ENCODE measurements at regions not wholly inside any gene's neighbourhood (a gene's known extent, or its start where the extent isn't known, plus 50 kb on each side); places are given as distances from the start of the nearest gene placed in this dataset.

- POLR2A ChIA-PET: no interaction called here
- no peak overlapping the region for H2AFZ ChIP-seq (ENCODE audit: low read depth, low read length)
- in situ Hi-C loops (cut with MboI) (no loop called here), intact Hi-C loops (cut with micrococcal nuclease) (no loop called here)
- no peak overlapping the region for H3K4me3 ChIP-seq
- peaks cover 3% of the 10 kb centered on the region; the same call in 1 of the 2 replicates for H4K20me1 ChIP-seq (replicated peaks; ENCODE audit: control insufficient read depth, insufficient read depth, low read length)
- H3K9me3 ChIP-seq (replicated peaks; ENCODE audit: control insufficient read depth, insufficient read depth, low read depth, low read length): no peaks in the 10 kb centered on the region
- H3K4me1 ChIP-seq (replicated peaks in 1 of 2; ENCODE audit: control insufficient read depth in 2 of 2, insufficient read depth in 2 of 2, low read length in 2 of 2): peaks cover 0 to 3% of the 10 kb centered on the region in 2 experiments; a peak in 1 of 5 replicates
- CTCF ChIA-PET (ENCODE audit: low intra/inter-chr PET ratio): no interaction called here
- ATAC-seq (no peak), DNase-seq (ENCODE audit: extremely low read depth in 1 of 4, low spot score in 3 of 4) (no peak), FAIRE-seq (no peak)
- peaks cover 32 to 68% of the 10 kb centered on the region in 2 experiments for H3K27me3 ChIP-seq (ENCODE audit: control insufficient read depth in 2 of 2, insufficient read depth in 2 of 2, low read length in 2 of 2)
- TF ChIP-seq MYNN (IDR thresholded peaks at IDR 0.05): no peak
- no peak for TF ChIP-seq MYNN (CRISPR knock-in tag; IDR thresholded peaks at IDR 0.05)
- no peak for TF ChIP-seq GATAD2A (IDR thresholded peaks at IDR 0.05)
- TF ChIP-seq NR1H2 (CRISPR knock-in tag; IDR thresholded peaks at IDR 0.05): no peak
- TF ChIP-seq ATF4 (CRISPR knock-in tag; IDR thresholded peaks at IDR 0.05): no peak
- no peak for TF ChIP-seq SAP30 (IDR thresholded peaks at IDR 0.05; ENCODE audit: borderline replicate concordance, insufficient read depth, low read depth, low read length, poor library complexity, severe bottlenecking)
- no peak overlapping the region for H3K27ac ChIP-seq (ENCODE audit: extremely low read depth, low read depth, low read length)
- no peaks in the 10 kb centered on the region for H3K9me1 ChIP-seq (ENCODE audit: control insufficient read depth, insufficient read depth, low read length)
- 0% methylated on average over 6 of the region's 6 CpGs for WGBS (ENCODE audit: insufficient coverage, low coverage, missing lambda C conversion rate)
- no peaks in the 10 kb centered on the region for H3K79me2 ChIP-seq (ENCODE audit: control insufficient read depth, insufficient read depth, low read length)
- no peaks in the 10 kb centered on the region for H3K36me3 ChIP-seq (ENCODE audit: control insufficient read depth, insufficient read depth, low read length)
- no peak overlapping the region for H3K9ac ChIP-seq (ENCODE audit: insufficient read depth in 1 of 2, low read depth in 2 of 2, low read length in 2 of 2)
- H3K4me2 ChIP-seq (ENCODE audit: insufficient read depth, low read length): no peak overlapping the region
- BruUV-seq (replicated peaks): no TSS peak
Observed at GRCh38 chr6:168165891-168166290, 86.9 kb upstream of the FRMD1 start.

- Histone ChIP-seq H3K79me2 (ENCODE audit: control insufficient read depth, insufficient read depth, low read length) (no peaks in the 10 kb centered on the region), H4K20me1 (replicated peaks; ENCODE audit: control insufficient read depth, insufficient read depth, low read length) (peaks cover 3% of the 10 kb centered on the region; the same call in 1 of the 2 replicates), H3K4me1 (replicated peaks in 1 of 2; ENCODE audit: control insufficient read depth in 2 of 2, insufficient read depth in 2 of 2, low read length in 2 of 2) (peaks cover 0 to 3% of the 10 kb centered on the region in 2 experiments; a peak in 1 of 5 replicates), H3K27ac (ENCODE audit: extremely low read depth, low read depth, low read length) (no peak overlapping the region), H3K9me3 (replicated peaks; ENCODE audit: control insufficient read depth, insufficient read depth, low read depth, low read length) (no peaks in the 10 kb centered on the region), H3K36me3 (ENCODE audit: control insufficient read depth, insufficient read depth, low read length) (no peaks in the 10 kb centered on the region), H3K4me2 (ENCODE audit: insufficient read depth, low read length) (no peak overlapping the region), H2AFZ (ENCODE audit: low read depth, low read length) (no peak overlapping the region), H3K4me3 (no peak overlapping the region), H3K9me1 (ENCODE audit: control insufficient read depth, insufficient read depth, low read length) (no peaks in the 10 kb centered on the region), H3K9ac (ENCODE audit: insufficient read depth in 1 of 2, low read depth in 2 of 2, low read length in 2 of 2) (no peak overlapping the region), H3K27me3 (ENCODE audit: control insufficient read depth in 2 of 2, insufficient read depth in 2 of 2, low read length in 2 of 2) (peaks cover 36 to 69% of the 10 kb centered on the region in 2 experiments)
- ChIA-PET CTCF (ENCODE audit: low intra/inter-chr PET ratio) (no interaction called here), POLR2A (no interaction called here)
- DNase-seq (ENCODE audit: extremely low read depth in 1 of 4, low spot score in 3 of 4): no peak
- no peak for FAIRE-seq
- ATAC-seq: no peak
- no TSS peak for BruUV-seq (replicated peaks)
- intact Hi-C loops (cut with micrococcal nuclease) (no loop called here), in situ Hi-C loops (cut with MboI) (no loop called here)
- 0% methylated on average over 9 of the region's 9 CpGs for WGBS (ENCODE audit: insufficient coverage, low coverage, missing lambda C conversion rate)
- TF ChIP-seq ZNF707 (CRISPR knock-in tag; conservative IDR thresholded peaks at IDR 0.05): no peak
Observed at GRCh38 chr6:168165373-168165772, 86.4 kb upstream of the FRMD1 start.
